Spleen (tissue), 7 donors: ENCODE measurements at regions not wholly inside any gene's neighbourhood (a gene's known extent, or its start where the extent isn't known, plus 50 kb on each side); places are given as distances from the start of the nearest gene placed in this dataset.

ENCODE experiments used
- CTCF ChIP-seq, 11 experiments: fragments of 200-600 bp in 7 of 11; fragments of 450-650 bp in 4 of 11; sonication (generic) in 4 of 11; IDR thresholded peaks in 8 of 11; conservative IDR thresholded peaks in 3 of 11; 1 replicate in 7 of 11; 2 replicates in 4 of 11; pipeline versions ENCODE4 v1.4.0 to v1.8.0; 2016 to 2021; ENCODE audit warnings: antibody characterized with exemption in 11 of 11, inconsistent platforms in 4 of 11, mild to moderate bottlenecking in 1 of 11
- POLR2A ChIP-seq, 3 donors: fragments of 450-650 bp; IDR thresholded peaks; one replicate each; pipeline ENCODE4 v1.5.1; 2017; ENCODE audit warnings: antibody characterized with exemption in 3 of 3, mild to moderate bottlenecking in 1 of 3
- donor health status: DM: no; HTN: no; CAD: no; lungs with moderate emphysema.
- donor health status: DM: no; HTN: no; CAD: no.
- donor health status: DM: no; HTN: no; CAD: no.

- TF ChIP-seq POLR2A (IDR thresholded peaks at IDR 0.05): no peak
- no peak for TF ChIP-seq CTCF (IDR thresholded peaks at IDR 0.05 in 8 of 11, conservative IDR thresholded peaks at IDR 0.05 in 3 of 11)
Measured at GRCh38 chr12:105943525-105943924, 195.2 kb downstream of the NUAK1 start.
